ENCODE measurements at regions not wholly inside any gene's neighbourhood (a gene's known extent, or its start where the extent isn't known, plus 50 kb on each side); places are given as distances from the start of the nearest gene placed in this dataset.

- Histone ChIP-seq H3F3A (ENCODE audit: insufficient read depth, low read length) (no peaks in the 10 kb centered on the region), H3K9ac (ENCODE audit: low read length) (no peak overlapping the region), H3K36me3 (ENCODE audit: insufficient read depth, low read length) (no peaks in the 10 kb centered on the region), H3K79me2 (ENCODE audit: insufficient read depth, low read length) (no peaks in the 10 kb centered on the region), H3K27ac (ENCODE audit: low read depth, low read length, poor library complexity, severe bottlenecking) (no peak overlapping the region), H3K4me3 (ENCODE audit: low read depth, low read length, poor library complexity, severe bottlenecking) (no peak overlapping the region), H3K27me3 (ENCODE audit: insufficient read depth, low read length) (no peaks in the 10 kb centered on the region), H4K20me1 (ENCODE audit: insufficient read depth, low read length) (no peaks in the 10 kb centered on the region), H3K9me2 (ENCODE audit: low read depth, low read length) (no peaks in the 10 kb centered on the region), H3K4me2 (ENCODE audit: low read length) (no peak overlapping the region), H2AFZ (ENCODE audit: low read length) (no peak overlapping the region), H3K4me1 (ENCODE audit: insufficient read depth, low read length, severe bottlenecking) (no peaks in the 10 kb centered on the region), H3K9me3 (ENCODE audit: low read length) (no peaks in the 10 kb centered on the region)
- no peak for TF ChIP-seq EZH2 (IDR thresholded peaks at IDR 0.05; ENCODE audit: borderline replicate concordance, low read length)
- TF ChIP-seq CTCF (IDR thresholded peaks at IDR 0.05; ENCODE audit: low read length): no peak
These were observed 276.2 kb downstream of the MYCN start for GRCh38 chr2:16216558-16216945.

- TF ChIP-seq CTCF (IDR thresholded peaks at IDR 0.05; ENCODE audit: low read length): no peak
- TF ChIP-seq EZH2 (IDR thresholded peaks at IDR 0.05; ENCODE audit: borderline replicate concordance, low read length): no peak
- H3K4me2 ChIP-seq (ENCODE audit: low read length): no peak overlapping the region
- no peaks in the 10 kb centered on the region for H3F3A ChIP-seq (ENCODE audit: insufficient read depth, low read length)
- no peaks in the 10 kb centered on the region for H3K4me1 ChIP-seq (ENCODE audit: insufficient read depth, low read length, severe bottlenecking)
- H3K27me3 ChIP-seq (ENCODE audit: insufficient read depth, low read length): no peaks in the 10 kb centered on the region
- no peaks in the 10 kb centered on the region for H3K9me2 ChIP-seq (ENCODE audit: low read depth, low read length)
- no peaks in the 10 kb centered on the region for H3K9me3 ChIP-seq (ENCODE audit: low read length)
- H3K27ac ChIP-seq (ENCODE audit: low read depth, low read length, poor library complexity, severe bottlenecking): no peak overlapping the region
- no peaks in the 10 kb centered on the region for H3K79me2 ChIP-seq (ENCODE audit: insufficient read depth, low read length)
- H4K20me1 ChIP-seq (ENCODE audit: insufficient read depth, low read length): no peaks in the 10 kb centered on the region
- H3K9ac ChIP-seq (ENCODE audit: low read length): no peak overlapping the region
- H3K4me3 ChIP-seq (ENCODE audit: low read depth, low read length, poor library complexity, severe bottlenecking): no peak overlapping the region
- no peaks in the 10 kb centered on the region for H3K36me3 ChIP-seq (ENCODE audit: insufficient read depth, low read length)
- H2AFZ ChIP-seq (ENCODE audit: low read length): no peak overlapping the region
These were observed 275.7 kb downstream of the MYCN start for GRCh38 chr2:16215902-16216557.

GRCh38 chr2:16214861-16215260 is 274.5 kb downstream of the MYCN start:
- Histone ChIP-seq H3K4me1 (ENCODE audit: insufficient read depth, low read length, severe bottlenecking) (no peaks in the 10 kb centered on the region), H3K9me2 (ENCODE audit: low read depth, low read length) (no peaks in the 10 kb centered on the region), H3K36me3 (ENCODE audit: insufficient read depth, low read length) (no peaks in the 10 kb centered on the region), H3K79me2 (ENCODE audit: insufficient read depth, low read length) (no peaks in the 10 kb centered on the region), H3K27ac (ENCODE audit: low read depth, low read length, poor library complexity, severe bottlenecking) (no peak overlapping the region), H4K20me1 (ENCODE audit: insufficient read depth, low read length) (no peaks in the 10 kb centered on the region), H3K9me3 (ENCODE audit: low read length) (no peaks in the 10 kb centered on the region), H3K9ac (ENCODE audit: low read length) (no peak overlapping the region), H2AFZ (ENCODE audit: low read length) (no peak overlapping the region), H3K4me3 (ENCODE audit: low read depth, low read length, poor library complexity, severe bottlenecking) (no peak overlapping the region), H3K4me2 (ENCODE audit: low read length) (no peak overlapping the region), H3F3A (ENCODE audit: insufficient read depth, low read length) (no peaks in the 10 kb centered on the region), H3K27me3 (ENCODE audit: insufficient read depth, low read length) (no peaks in the 10 kb centered on the region)
- TF ChIP-seq EZH2 (IDR thresholded peaks at IDR 0.05; ENCODE audit: borderline replicate concordance, low read length) (no peak), CTCF (IDR thresholded peaks at IDR 0.05; ENCODE audit: low read length) (no peak)
